PFSK-1 (cell line): ENCODE measurements at regions not wholly inside any gene's neighbourhood (a gene's known extent, or its start where the extent isn't known, plus 50 kb on each side); places are given as distances from the start of the nearest gene placed in this dataset.

ENCODE experiments used
- FOXP2 ChIP-seq: optimal IDR thresholded peaks from 2 replicates; pipeline ENCODE3; 2011; ENCODE audit warnings: borderline replicate concordance, control low read depth, inconsistent platforms; ENCODE audit not compliant: insufficient read depth; ENCODE audit errors: extremely low read length, extremely low read depth
- POLR2AphosphoS5 ChIP-seq: IDR thresholded peaks from 2 replicates; pipeline ENCODE4 v1.6.1; 2012; ENCODE audit warnings: low read depth, mild to moderate bottlenecking, control low read depth, low read length, moderate library complexity
- SIN3A ChIP-seq: IDR thresholded peaks from 2 replicates; pipeline ENCODE4 v1.6.1; 2012; ENCODE audit warnings: mild to moderate bottlenecking, low read length, moderate library complexity, borderline replicate concordance; ENCODE audit not compliant: insufficient read depth
- TAF1 ChIP-seq: IDR thresholded peaks from 2 replicates; pipeline ENCODE4 v1.6.1; 2012; ENCODE audit warnings: low read length, control low read depth, borderline replicate concordance; ENCODE audit not compliant: insufficient read depth
- TF ChIP-seq, protein P1 (sequence below), 2 experiments: IDR thresholded peaks; 2 replicates each; pipeline versions ENCODE4 v1.6.1 to v1.8.0; 2011 to 2012; ENCODE audit warnings: low read depth in 2 of 2, low read length in 2 of 2, control low read depth in 1 of 2, inconsistent platforms in 1 of 2, mild to moderate bottlenecking in 1 of 2, moderate library complexity in 1 of 2; ENCODE audit not compliant: insufficient read depth in 1 of 2

DNA sequence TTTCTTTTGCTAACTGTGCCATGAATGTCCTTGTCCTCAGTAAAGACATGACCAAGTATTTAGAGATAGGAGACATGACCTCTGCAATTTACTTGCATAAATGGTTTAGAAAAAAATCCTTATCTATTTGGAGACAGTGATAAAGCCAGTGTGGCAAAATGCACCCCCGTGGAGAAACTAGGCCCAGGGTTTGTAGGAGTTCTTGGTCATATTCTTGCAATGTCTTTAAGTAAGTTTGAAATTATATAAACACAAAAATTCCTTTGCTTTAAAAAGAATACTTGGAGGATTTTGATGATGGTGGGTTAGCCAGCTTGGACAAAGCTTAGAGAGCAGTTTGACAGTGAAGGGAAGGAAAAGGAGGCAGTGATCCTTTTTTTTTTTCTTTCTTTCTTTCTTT is 101.9 kb upstream of the SLC45A1 start:
- TF ChIP-seq SIN3A, result no peak
- no peak for TF ChIP-seq POLR2AphosphoS5
- no peak for TF ChIP-seq TAF1

DNA sequence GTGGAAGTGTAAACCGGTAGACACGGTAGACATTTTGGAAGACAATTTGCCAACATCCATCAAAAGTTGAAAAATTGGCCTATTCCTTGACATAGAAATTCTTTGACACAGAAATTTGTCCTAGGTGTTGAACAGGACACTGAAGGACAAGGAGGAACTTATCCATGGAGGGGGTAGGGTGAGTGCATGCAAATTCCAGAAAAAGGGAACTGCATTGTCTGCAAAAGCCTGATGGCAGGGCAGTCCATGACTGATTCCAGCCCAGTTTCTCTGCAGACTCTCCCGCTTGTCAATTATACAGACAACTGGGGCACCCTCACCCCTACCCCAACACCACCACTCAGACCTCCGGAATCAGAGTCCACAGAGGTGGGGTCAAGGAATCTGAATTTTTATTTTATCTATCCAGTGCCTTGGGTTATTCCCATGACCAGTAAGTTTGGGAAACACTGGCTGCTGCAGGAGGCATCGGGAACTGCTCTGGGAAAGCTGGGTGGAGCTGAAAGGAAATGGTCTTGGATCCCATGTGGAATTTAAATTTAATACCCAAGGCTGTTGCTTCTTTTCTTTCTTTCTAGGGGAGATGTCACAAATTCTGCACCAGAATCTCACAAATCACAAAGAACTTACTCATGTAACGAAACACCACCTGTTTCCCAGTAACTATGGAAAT is 103.3 kb upstream of the SLC45A1 start:
- TF ChIP-seq TAF1, result no peak
- no peak for TF ChIP-seq POLR2AphosphoS5
- TF ChIP-seq, protein P1, sequence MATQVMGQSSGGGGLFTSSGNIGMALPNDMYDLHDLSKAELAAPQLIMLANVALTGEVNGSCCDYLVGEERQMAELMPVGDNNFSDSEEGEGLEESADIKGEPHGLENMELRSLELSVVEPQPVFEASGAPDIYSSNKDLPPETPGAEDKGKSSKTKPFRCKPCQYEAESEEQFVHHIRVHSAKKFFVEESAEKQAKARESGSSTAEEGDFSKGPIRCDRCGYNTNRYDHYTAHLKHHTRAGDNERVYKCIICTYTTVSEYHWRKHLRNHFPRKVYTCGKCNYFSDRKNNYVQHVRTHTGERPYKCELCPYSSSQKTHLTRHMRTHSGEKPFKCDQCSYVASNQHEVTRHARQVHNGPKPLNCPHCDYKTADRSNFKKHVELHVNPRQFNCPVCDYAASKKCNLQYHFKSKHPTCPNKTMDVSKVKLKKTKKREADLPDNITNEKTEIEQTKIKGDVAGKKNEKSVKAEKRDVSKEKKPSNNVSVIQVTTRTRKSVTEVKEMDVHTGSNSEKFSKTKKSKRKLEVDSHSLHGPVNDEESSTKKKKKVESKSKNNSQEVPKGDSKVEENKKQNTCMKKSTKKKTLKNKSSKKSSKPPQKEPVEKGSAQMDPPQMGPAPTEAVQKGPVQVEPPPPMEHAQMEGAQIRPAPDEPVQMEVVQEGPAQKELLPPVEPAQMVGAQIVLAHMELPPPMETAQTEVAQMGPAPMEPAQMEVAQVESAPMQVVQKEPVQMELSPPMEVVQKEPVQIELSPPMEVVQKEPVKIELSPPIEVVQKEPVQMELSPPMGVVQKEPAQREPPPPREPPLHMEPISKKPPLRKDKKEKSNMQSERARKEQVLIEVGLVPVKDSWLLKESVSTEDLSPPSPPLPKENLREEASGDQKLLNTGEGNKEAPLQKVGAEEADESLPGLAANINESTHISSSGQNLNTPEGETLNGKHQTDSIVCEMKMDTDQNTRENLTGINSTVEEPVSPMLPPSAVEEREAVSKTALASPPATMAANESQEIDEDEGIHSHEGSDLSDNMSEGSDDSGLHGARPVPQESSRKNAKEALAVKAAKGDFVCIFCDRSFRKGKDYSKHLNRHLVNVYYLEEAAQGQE (IDR thresholded peaks at IDR 0.05; ENCODE audit: insufficient read depth in 1 of 2, low read depth in 2 of 2, low read length in 2 of 2), result no peak
- no peak for TF ChIP-seq SIN3A
- no peak for TF ChIP-seq FOXP2

DNA sequence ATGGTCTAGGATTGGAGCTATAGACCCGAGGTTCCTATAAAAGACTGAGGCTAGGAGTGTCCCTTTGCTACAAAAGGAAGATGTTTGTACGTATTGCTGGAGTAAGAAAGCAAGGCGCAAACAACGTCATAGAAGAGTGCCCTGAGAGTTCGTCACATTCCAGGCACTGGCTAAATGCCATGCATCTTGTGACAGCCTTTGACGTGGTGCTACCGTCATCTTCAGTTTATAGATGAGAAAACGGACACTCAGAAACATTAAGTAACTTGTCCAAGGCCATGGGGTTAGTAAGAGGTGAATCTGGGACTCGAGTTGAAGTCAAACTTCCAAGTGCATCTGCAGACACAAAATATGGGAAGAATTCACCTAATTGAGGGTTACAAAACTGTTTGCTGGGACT is 104.2 kb upstream of the SLC45A1 start:
- TF ChIP-seq POLR2AphosphoS5 (no peak), FOXP2 (no peak), TAF1 (no peak), SIN3A (no peak)
- TF ChIP-seq, protein P1 (IDR thresholded peaks at IDR 0.05; ENCODE audit: insufficient read depth in 1 of 2, low read depth in 2 of 2, low read length in 2 of 2), result no peak

DNA sequence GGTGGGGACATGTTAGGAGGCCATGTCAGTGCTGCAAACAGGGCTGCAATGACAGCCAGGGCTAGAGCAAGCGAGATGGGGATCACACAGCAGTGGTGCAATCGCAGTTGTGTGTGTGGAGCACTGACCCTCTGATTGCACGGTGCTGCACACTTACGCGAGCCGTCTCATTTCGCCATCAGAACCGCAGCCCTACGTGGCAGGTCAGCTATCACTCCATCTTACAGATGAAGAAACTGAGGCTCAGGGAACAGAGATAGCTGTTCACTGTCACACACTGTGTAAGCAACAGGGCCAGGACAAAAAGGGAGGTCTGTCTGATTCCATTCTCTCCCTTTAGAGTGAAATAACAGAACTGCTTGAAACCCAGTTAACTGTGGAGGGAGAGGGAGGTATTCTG is 104.8 kb upstream of the SLC45A1 start:
- TF ChIP-seq SIN3A, result no peak
- no peak for TF ChIP-seq POLR2AphosphoS5
- no peak for TF ChIP-seq TAF1
- TF ChIP-seq FOXP2, result no peak
- TF ChIP-seq, protein P1 (IDR thresholded peaks at IDR 0.05; ENCODE audit: insufficient read depth in 1 of 2, low read depth in 2 of 2, low read length in 2 of 2), result no peak

DNA sequence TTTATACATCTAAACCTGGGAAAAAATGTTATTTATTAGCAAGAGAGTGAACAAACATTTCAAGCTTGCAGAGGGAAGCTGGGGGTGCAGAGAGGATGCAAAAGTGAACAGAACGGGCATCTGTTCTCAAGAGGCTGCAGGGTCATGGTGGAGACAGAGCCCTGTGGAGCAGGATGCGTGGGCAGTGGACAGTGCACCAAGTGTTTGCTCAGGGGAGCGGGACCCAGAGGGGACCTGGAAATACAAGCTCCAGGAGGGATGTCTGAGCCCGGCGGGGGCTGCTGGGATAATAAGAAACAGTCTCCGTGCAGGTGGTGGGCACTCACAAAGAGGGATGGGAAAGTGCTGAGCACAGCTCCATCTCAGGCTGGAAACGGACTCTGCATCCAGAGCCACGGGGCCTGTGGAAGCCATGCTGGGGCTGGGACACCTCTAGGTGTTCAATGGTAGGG is 105.3 kb upstream of the SLC45A1 start:
- TF ChIP-seq, protein P1 (IDR thresholded peaks at IDR 0.05; ENCODE audit: insufficient read depth in 1 of 2, low read depth in 2 of 2, low read length in 2 of 2), result no peak
- no peak for TF ChIP-seq FOXP2
- no peak for TF ChIP-seq SIN3A
- TF ChIP-seq POLR2AphosphoS5, result no peak
- no peak for TF ChIP-seq TAF1
